Esophagus muscularis mucosa (tissue), 4 donors: ENCODE measurements at regions not wholly inside any gene's neighbourhood (a gene's known extent, or its start where the extent isn't known, plus 50 kb on each side); places are given as distances from the start of the nearest gene placed in this dataset.
A peak's percentile ranks its signal among the peaks of the same experiment; 100 is the strongest.

ENCODE experiments used
- DNase-seq: peaks from one replicate; pipeline ENCODE4 v3.0.0-alpha.2; 2017; ENCODE audit errors: extremely low spot score
- H3K27ac ChIP-seq, 4 donors: fragments of 200-600 bp; sonication (generic); replicated peaks in 1 of 4; 1 replicate in 3 of 4; 2 replicates in 1 of 4; pipeline ENCODE4 v1.5.1; 2016 to 2019; ENCODE audit warnings: mild to moderate bottlenecking in 1 of 4
- H3K27me3 ChIP-seq, 4 donors: fragments of 200-600 bp; sonication (generic); one replicate each; pipeline versions ENCODE4 v1.5.1 to v1.6.0; 2016 to 2019
- H3K36me3 ChIP-seq, 4 donors: fragments of 200-600 bp; sonication (generic); one replicate each; pipeline ENCODE4 v1.5.1; 2016 to 2019
- H3K4me1 ChIP-seq, 4 donors: fragments of 200-600 bp; sonication (generic); one replicate each; pipeline ENCODE4 v1.5.1; 2016 to 2019
- H3K4me3 ChIP-seq, 4 donors: fragments of 200-600 bp; sonication (generic); 1 replicate in 2 of 4; 2 replicates in 2 of 4; pipeline ENCODE4 v1.5.1; 2016 to 2019; ENCODE audit warnings: mild to moderate bottlenecking in 4 of 4, moderate library complexity in 1 of 4
- H3K9me3 ChIP-seq, 4 donors: fragments of 200-600 bp; sonication (generic); 1 replicate in 3 of 4; 2 replicates in 1 of 4; pipeline ENCODE4 v1.5.1; 2016 to 2019
- CTCF ChIP-seq, 3 experiments: fragments of 200-600 bp in 2 of 3; fragments of 450-650 bp in 1 of 3; sonication (generic) in 2 of 3; IDR thresholded peaks; one replicate each; pipeline ENCODE4 v1.5.1; 2017 to 2019; ENCODE audit warnings: antibody characterized with exemption in 3 of 3, mild to moderate bottlenecking in 2 of 3, moderate library complexity in 1 of 3
- EP300 ChIP-seq: sonication (generic); formaldehyde crosslinking; IDR thresholded peaks from one replicate; pipeline ENCODE4 v1.6.1; 2017; ENCODE audit warnings: antibody characterized with exemption
- POLR2A ChIP-seq: fragments of 450-650 bp; IDR thresholded peaks from one replicate; pipeline ENCODE4 v1.6.1; 2017; ENCODE audit warnings: antibody characterized with exemption, moderate library complexity, mild to moderate bottlenecking, low read depth
- POLR2AphosphoS5 ChIP-seq, 2 donors: sonication (generic); formaldehyde crosslinking; IDR thresholded peaks; one replicate each; pipeline ENCODE4 v1.6.1; 2017; ENCODE audit warnings: antibody characterized with exemption in 2 of 2
- WGBS: methylation state at CpG from one replicate; pipeline ENCODE4 v1.1.5; 2018; 5-methylcytosine and 5-hydroxymethylcytosine counted together
- intact Hi-C: fragments of 100-400 bp; cut with DNase I; formaldehyde crosslinking; loops from one replicate; pipeline ENCODE4 v1.15.1; 2023

- no peaks in the 10 kb centered on the region for H3K36me3 ChIP-seq
- intact Hi-C loops, result loop anchor here (10.0 kb wide), 1 partner anchor 276 kb away; no protein-coding TSS in a partner anchor
- TF ChIP-seq POLR2AphosphoS5 (IDR thresholded peaks at IDR 0.05) (no peak), CTCF (IDR thresholded peaks at IDR 0.05) (no peak), POLR2A (no peak), EP300 (no peak)
- H3K4me1 ChIP-seq, result peaks cover 6 to 21% (median 19%) of the 10 kb centered on the region in 4 donors
- no peaks in the 10 kb centered on the region for H3K27me3 ChIP-seq
- H3K27ac ChIP-seq, result no peak overlapping the region
- no peak overlapping the region for H3K4me3 ChIP-seq
- H3K9me3 ChIP-seq, result no peaks in the 10 kb centered on the region
- WGBS, result 83% methylated on average over 1 of the region's 1 CpG
- no peak for DNase-seq
Measured at GRCh38 chr6:90370493-90370959, 73.9 kb upstream of the BACH2 start.

- 93% methylated on average over 6 of the region's 6 CpGs for whole genome bisulfite sequencing
- H3K9me3 ChIP-seq, result no peaks in the 10 kb centered on the region
- H3K36me3 ChIP-seq, result no peaks in the 10 kb centered on the region
- H3K27me3 ChIP-seq, result no peaks in the 10 kb centered on the region
- intact Hi-C loops, result loop anchor here (2.0 to 10.0 kb wide), 3 partner anchors 73 to 275 kb away; partner anchors contain the start of gene BACH2
- DNase-seq, result no peak
- peaks cover 6 to 21% (median 19%) of the 10 kb centered on the region in 4 donors for H3K4me1 ChIP-seq
- TF ChIP-seq EP300 (no peak), CTCF (IDR thresholded peaks at IDR 0.05) (no peak), POLR2AphosphoS5 (IDR thresholded peaks at IDR 0.05) (no peak), POLR2A (no peak)
- H3K27ac ChIP-seq, result peak overlapping the region; percentile 79 to 84 (median 80)
- no peak overlapping the region for H3K4me3 ChIP-seq
Measured at GRCh38 chr6:90369651-90370050, 73.0 kb upstream of the BACH2 start.

GRCh38 chr6:90369024-90369519, 72.4 kb upstream of the BACH2 start:
- peak overlapping the region; percentile 79 to 84 (median 80) for H3K27ac ChIP-seq
- no peak for DNase-seq
- TF ChIP-seq CTCF (IDR thresholded peaks at IDR 0.05), result no peak
- peak; percentile 90 to 93 for TF ChIP-seq POLR2AphosphoS5 (IDR thresholded peaks at IDR 0.05)
- TF ChIP-seq POLR2A, result no peak
- peak; percentile 54 for TF ChIP-seq EP300
- WGBS, result 7% methylated on average over 9 of the region's 9 CpGs
- H3K4me3 ChIP-seq, result no peak overlapping the region
- H3K4me1 ChIP-seq, result peaks cover 6 to 21% (median 19%) of the 10 kb centered on the region in 4 donors
- H3K27me3 ChIP-seq, result no peaks in the 10 kb centered on the region
- H3K9me3 ChIP-seq, result no peaks in the 10 kb centered on the region
- intact Hi-C loops, result loop anchor here (2.0 to 10.0 kb wide), 2 partner anchors 72 to 144 kb away; partner anchors contain the start of gene BACH2
- H3K36me3 ChIP-seq, result no peaks in the 10 kb centered on the region

GRCh38 chr6:90368601-90369000, 72.0 kb upstream of the BACH2 start:
- Histone ChIP-seq H3K4me1 (peaks cover 6 to 21% (median 19%) of the 10 kb centered on the region in 4 donors), H3K27me3 (no peaks in the 10 kb centered on the region), H3K9me3 (no peaks in the 10 kb centered on the region), H3K4me3 (no peak overlapping the region), H3K36me3 (no peaks in the 10 kb centered on the region), H3K27ac (peak overlapping the region; percentile 79 to 84 (median 80))
- intact Hi-C loops, result loop anchor here (2.0 to 10.0 kb wide), 2 partner anchors 72 to 144 kb away; partner anchors contain the start of gene BACH2
- no peak for TF ChIP-seq POLR2AphosphoS5 (IDR thresholded peaks at IDR 0.05)
- TF ChIP-seq EP300, result no peak
- TF ChIP-seq POLR2A, result no peak
- no peak for DNase-seq

- no peak for TF ChIP-seq POLR2AphosphoS5 (IDR thresholded peaks at IDR 0.05)
- no peak for TF ChIP-seq EP300
- TF ChIP-seq CTCF (IDR thresholded peaks at IDR 0.05), result no peak
- no peak for TF ChIP-seq POLR2A
- H3K27me3 ChIP-seq, result no peaks in the 10 kb centered on the region
- H3K4me3 ChIP-seq, result no peak overlapping the region
- H3K27ac ChIP-seq, result peak overlapping the region; percentile 79 to 84 (median 80)
- intact Hi-C loops, result loop anchor here (2.0 to 10.0 kb wide), 2 partner anchors 71 to 143 kb away; partner anchors contain the start of gene BACH2
- DNase-seq, result no peak
- no peaks in the 10 kb centered on the region for H3K9me3 ChIP-seq
- peaks cover 6 to 21% (median 19%) of the 10 kb centered on the region in 4 donors for H3K4me1 ChIP-seq
- H3K36me3 ChIP-seq, result no peaks in the 10 kb centered on the region
- 65% methylated on average over 3 of the region's 3 CpGs for WGBS
Measured at GRCh38 chr6:90368001-90368400, 71.4 kb upstream of the BACH2 start.
